ENCODE measurements at regions not wholly inside any gene's neighbourhood (a gene's known extent, or its start where the extent isn't known, plus 50 kb on each side); places are given as distances from the start of the nearest gene placed in this dataset.

DNA sequence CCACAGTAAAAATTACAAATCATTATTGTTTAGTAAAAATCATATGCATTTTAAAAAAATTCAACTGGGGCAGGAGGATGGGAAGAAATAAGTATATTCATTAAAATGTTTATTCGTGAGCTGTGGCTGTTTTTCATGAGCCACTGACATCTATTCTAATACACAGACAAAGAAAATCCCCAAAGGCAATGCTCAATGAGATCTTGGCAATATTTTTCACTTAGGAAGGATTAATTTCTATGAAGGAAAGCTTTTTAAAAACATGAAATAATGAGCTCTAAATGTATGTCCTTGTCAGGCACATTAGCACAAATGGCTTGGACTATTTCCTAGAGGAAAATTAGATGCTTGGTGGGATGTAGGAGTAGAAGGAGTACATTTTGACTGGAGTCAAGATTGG, 262.0 kb upstream of the MMADHC start:
- ATAC-seq (no peak), FAIRE-seq (no peak), DNase-seq (ENCODE audit: extremely low read depth in 1 of 4, low spot score in 3 of 4) (no peak)
- no peaks in the 10 kb centered on the region for H4K20me1 ChIP-seq (replicated peaks; ENCODE audit: control insufficient read depth, insufficient read depth, low read length)
- peaks cover 4% of the 10 kb centered on the region; the same call in 1 of the 2 replicates for H3K9me3 ChIP-seq (replicated peaks; ENCODE audit: control insufficient read depth, insufficient read depth, low read depth, low read length)
- H3K4me3 ChIP-seq: no peak overlapping the region
- intact Hi-C loops (cut with micrococcal nuclease) (no loop called here), in situ Hi-C loops (cut with MboI) (no loop called here)
- no peaks in the 10 kb centered on the region for H3K9me1 ChIP-seq (ENCODE audit: control insufficient read depth, insufficient read depth, low read length)
- H3K4me1 ChIP-seq (replicated peaks in 1 of 2; ENCODE audit: control insufficient read depth in 2 of 2, insufficient read depth in 2 of 2, low read length in 2 of 2): no peaks in the 10 kb centered on the region
- H2AFZ ChIP-seq (ENCODE audit: low read depth, low read length): no peak overlapping the region
- H3K9ac ChIP-seq (ENCODE audit: insufficient read depth in 1 of 2, low read depth in 2 of 2, low read length in 2 of 2): no peak overlapping the region
- BruUV-seq (replicated peaks): no TSS peak
- no peaks in the 10 kb centered on the region for H3K27me3 ChIP-seq (ENCODE audit: control insufficient read depth in 2 of 2, insufficient read depth in 2 of 2, low read length in 2 of 2)
- CTCF ChIA-PET (ENCODE audit: low intra/inter-chr PET ratio): no interaction called here
- H3K27ac ChIP-seq (ENCODE audit: extremely low read depth, low read depth, low read length): no peak overlapping the region
- no peaks in the 10 kb centered on the region for H3K79me2 ChIP-seq (ENCODE audit: control insufficient read depth, insufficient read depth, low read length)
- POLR2A ChIA-PET: interaction anchor here (0.7 kb wide), 1 partner anchor 15 kb away, joined by 3 read pairs; no protein-coding TSS in a partner anchor
- WGBS (ENCODE audit: insufficient coverage, low coverage, missing lambda C conversion rate): 0% methylated on average over 1 of the region's 1 CpG
- no peak overlapping the region for H3K4me2 ChIP-seq (ENCODE audit: insufficient read depth, low read length)
- H3K36me3 ChIP-seq (ENCODE audit: control insufficient read depth, insufficient read depth, low read length): no peaks in the 10 kb centered on the region
- TF ChIP-seq, protein P1, sequence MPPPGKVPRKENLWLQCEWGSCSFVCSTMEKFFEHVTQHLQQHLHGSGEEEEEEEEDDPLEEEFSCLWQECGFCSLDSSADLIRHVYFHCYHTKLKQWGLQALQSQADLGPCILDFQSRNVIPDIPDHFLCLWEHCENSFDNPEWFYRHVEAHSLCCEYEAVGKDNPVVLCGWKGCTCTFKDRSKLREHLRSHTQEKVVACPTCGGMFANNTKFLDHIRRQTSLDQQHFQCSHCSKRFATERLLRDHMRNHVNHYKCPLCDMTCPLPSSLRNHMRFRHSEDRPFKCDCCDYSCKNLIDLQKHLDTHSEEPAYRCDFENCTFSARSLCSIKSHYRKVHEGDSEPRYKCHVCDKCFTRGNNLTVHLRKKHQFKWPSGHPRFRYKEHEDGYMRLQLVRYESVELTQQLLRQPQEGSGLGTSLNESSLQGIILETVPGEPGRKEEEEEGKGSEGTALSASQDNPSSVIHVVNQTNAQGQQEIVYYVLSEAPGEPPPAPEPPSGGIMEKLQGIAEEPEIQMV (tag; conservative IDR thresholded peaks at IDR 0.05; ENCODE audit: low read depth): no peak
- no peak for TF ChIP-seq SRF (CRISPR knock-in tag; IDR thresholded peaks at IDR 0.05)
- TF ChIP-seq ZNF146 (CRISPR knock-in tag; IDR thresholded peaks at IDR 0.05; ENCODE audit: unreplicated experiment): no peak
- TF ChIP-seq MAFF (IDR thresholded peaks at IDR 0.05; ENCODE audit: low read length): no peak
- no peak for TF ChIP-seq FOXM1 (IDR thresholded peaks at IDR 0.05; ENCODE audit: low read depth)
- TF ChIP-seq FOXM1 (CRISPR knock-in tag; IDR thresholded peaks at IDR 0.05; ENCODE audit: low read depth): no peak
- TF ChIP-seq ZNF398 (CRISPR knock-in tag; IDR thresholded peaks at IDR 0.05): no peak
- TF ChIP-seq MIER1 (IDR thresholded peaks at IDR 0.05; ENCODE audit: low read depth): no peak
- TF ChIP-seq ZNF586 (CRISPR knock-in tag; conservative IDR thresholded peaks at IDR 0.05): no peak
- TF ChIP-seq MNT (conservative IDR thresholded peaks at IDR 0.05): no peak
- TF ChIP-seq ZBTB7A (IDR thresholded peaks at IDR 0.05; ENCODE audit: borderline replicate concordance, control insufficient read depth, low read depth, low read length): no peak
- no peak for TF ChIP-seq ZNF551 (CRISPR knock-in tag; IDR thresholded peaks at IDR 0.05)
- TF ChIP-seq E2F3 (CRISPR knock-in tag; IDR thresholded peaks at IDR 0.05): no peak
- no peak for TF ChIP-seq YY1 (IDR thresholded peaks at IDR 0.05; ENCODE audit: borderline replicate concordance in 1 of 3, control insufficient read depth in 1 of 3, extremely low read depth in 1 of 3, insufficient read depth in 3 of 3, insufficient read length in 1 of 3, insufficient replicate concordance in 2 of 3, low read depth in 1 of 3, low read length in 2 of 3)
- TF ChIP-seq COPS2 (conservative IDR thresholded peaks at IDR 0.05): no peak
- TF ChIP-seq CGGBP1 (CRISPR knock-in tag; IDR thresholded peaks at IDR 0.05): no peak
- TF ChIP-seq ZNF408 (CRISPR knock-in tag; IDR thresholded peaks at IDR 0.05; ENCODE audit: low read depth): no peak
- TF ChIP-seq KDM5B (IDR thresholded peaks at IDR 0.05; ENCODE audit: insufficient replicate concordance, low read depth, low read length): no peak

All from K562 (cell line).